Loucy (cell line): ENCODE measurements at regions not wholly inside any gene's neighbourhood (a gene's known extent, or its start where the extent isn't known, plus 50 kb on each side); places are given as distances from the start of the nearest gene placed in this dataset.

Source experiments
- CTCF ChIP-seq: fragments of 200-600 bp; sonication (generic); conservative IDR thresholded peaks from 2 replicates; pipeline ENCODE4 v1.5.1; 2014; ENCODE audit warnings: mild to moderate bottlenecking, antibody characterized with exemption, low read length
- EZH2phosphoT487 ChIP-seq: fragments of 200-600 bp; IDR thresholded peaks from 2 replicates; pipeline ENCODE4 v1.6.1; 2018; ENCODE audit warnings: antibody characterized with exemption, mild to moderate bottlenecking, moderate library complexity, borderline replicate concordance

- TF ChIP-seq CTCF (no peak), EZH2phosphoT487 (no peak)
Observed at GRCh38 chr1:87186346-87186745, 142.3 kb upstream of the LMO4 start.
